Hematopoietic multipotent progenitor cell (in vitro differentiated cells): ENCODE measurements at regions not wholly inside any gene's neighbourhood (a gene's known extent, or its start where the extent isn't known, plus 50 kb on each side); places are given as distances from the start of the nearest gene placed in this dataset.
A peak's percentile ranks its signal among the peaks of the same experiment; 100 is the strongest.

Source experiments
- DNase-seq, 3 donors: peaks; one replicate each; pipeline ENCODE4 v3.0.0-alpha.2; 2011 to 2015; ENCODE audit warnings: low read depth in 2 of 3, low spot score in 2 of 3

- no peak for DNase-seq
Measured at GRCh38 chr18:26745288-26746181, 120.0 kb downstream of the AQP4 start.

- DNase-seq: no peak
Measured at GRCh38 chr18:26741758-26742157, 123.7 kb downstream of the AQP4 start.

GRCh38 chr18:26741048-26741447, 124.5 kb downstream of the AQP4 start:
- no peak for DNase-seq

- no peak for DNase-seq
Measured at GRCh38 chr18:26740396-26740795, 125.1 kb downstream of the AQP4 start.

- DNase-seq: no peak
Measured at GRCh38 chr18:26738706-26739105, 126.8 kb downstream of the AQP4 start.

GRCh38 chr18:26736301-26736700, 129.2 kb downstream of the AQP4 start:
- no peak for DNase-seq

- no peak for DNase-seq
Measured at GRCh38 chr18:26734760-26735159, 130.7 kb downstream of the AQP4 start.

GRCh38 chr18:26729449-26729848, 136.1 kb downstream of the AQP4 start:
- DNase-seq: no peak

- no peak for DNase-seq
Measured at GRCh38 chr18:26729008-26729407, 136.5 kb downstream of the AQP4 start.

- DNase-seq: no peak
Measured at GRCh38 chr18:26723981-26724380, 141.5 kb downstream of the AQP4 start.

- DNase-seq: no peak
Measured at GRCh38 chr18:26722565-26722931, 143.0 kb downstream of the AQP4 start.

- no peak for DNase-seq
Measured at GRCh38 chr18:26721854-26722564, 143.5 kb downstream of the AQP4 start.

GRCh38 chr18:26719896-26720295, 145.6 kb downstream of the AQP4 start:
- no peak for DNase-seq

- DNase-seq: no peak
Measured at GRCh38 chr18:26717123-26717719, 148.3 kb downstream of the AQP4 start.

- DNase-seq: peak in 2 of 3 donors; percentile 77 to 89
Measured at GRCh38 chr18:26714739-26715138, 150.8 kb downstream of the AQP4 start.

GRCh38 chr18:26711756-26712155, 153.8 kb downstream of the AQP4 start:
- DNase-seq: peak in 1 of 3 donors; percentile 42

- DNase-seq: peak in 2 of 3 donors; percentile 88 to 93
Measured at GRCh38 chr18:26710470-26711096, 154.9 kb downstream of the AQP4 start.

GRCh38 chr18:26709897-26710296, 155.6 kb downstream of the AQP4 start:
- no peak for DNase-seq

GRCh38 chr18:26708806-26709716, 156.4 kb downstream of the AQP4 start:
- DNase-seq: no peak

- DNase-seq: no peak
Measured at GRCh38 chr18:26706911-26707351, 158.6 kb downstream of the AQP4 start.
